MM.1S (cell line): ENCODE measurements at regions not wholly inside any gene's neighbourhood (a gene's known extent, or its start where the extent isn't known, plus 50 kb on each side); places are given as distances from the start of the nearest gene placed in this dataset.

Experiments used
- CTCF ChIP-seq: fragments of 300-600 bp; sonication (generic); IDR thresholded peaks from 2 replicates; pipeline ENCODE4 v1.5.1; 2016; ENCODE audit warnings: antibody characterized with exemption, low read length, mixed read lengths
- EZH2 ChIP-seq: fragments of 300-600 bp; sonication (generic); optimal IDR thresholded peaks from 2 replicates; pipeline ENCODE3; 2017; ENCODE audit warnings: low read depth, mild to moderate bottlenecking, antibody characterized with exemption, low read length, mixed read lengths

GRCh38 chr18:78473563-78473962 lies 506.1 kb upstream of the SALL3 start:
- TF ChIP-seq CTCF (no peak), EZH2 (no peak)
